GM12878 (cell line): ENCODE measurements at regions not wholly inside any gene's neighbourhood (a gene's known extent, or its start where the extent isn't known, plus 50 kb on each side); places are given as distances from the start of the nearest gene placed in this dataset.

Source experiments
- CHD4 ChIP-seq: fragments of 200-600 bp; sonication (generic); IDR thresholded peaks from 2 replicates; pipeline ENCODE4 v1.6.1; 2016; ENCODE audit warnings: mild to moderate bottlenecking
- CREB1 ChIP-seq: IDR thresholded peaks from 2 replicates; pipeline ENCODE4 v1.6.1; 2012; ENCODE audit warnings: low read depth, mild to moderate bottlenecking, inconsistent platforms
- EP300 ChIP-seq, 2 experiments: fragments of 150-350 bp in 1 of 2; IDR thresholded peaks; 2 replicates each; pipeline ENCODE4 v1.6.1; 2011 to 2012; ENCODE audit warnings: low read depth in 2 of 2, low read length in 2 of 2, borderline replicate concordance in 1 of 2, improper control_type of control experiment in 1 of 2, inconsistent platforms in 1 of 2; ENCODE audit not compliant: control insufficient read depth in 1 of 2
- EZH2 ChIP-seq: IDR thresholded peaks from 2 replicates; pipeline ENCODE4 v1.6.1; 2012; ENCODE audit warnings: low read depth, mild to moderate bottlenecking, control low read depth, inconsistent platforms, low read length, borderline replicate concordance; ENCODE audit not compliant: control insufficient read depth
- MEF2B ChIP-seq: fragments of 450-650 bp; IDR thresholded peaks from 2 replicates; pipeline ENCODE4 v1.6.1; 2018; ENCODE audit warnings: mild to moderate bottlenecking, moderate library complexity; ENCODE audit not compliant: partially characterized antibody, poor library complexity, severe bottlenecking
- MYB ChIP-seq: fragments of 150-350 bp; IDR thresholded peaks from 2 replicates; pipeline ENCODE4 v1.6.1; 2014; ENCODE audit warnings: mild to moderate bottlenecking, low read depth, low read length, borderline replicate concordance
- POLR2A ChIP-seq: IDR thresholded peaks from 2 replicates; pipeline ENCODE4 v1.6.1; 2011; ENCODE audit warnings: low read depth, mild to moderate bottlenecking, low read length
- POLR2AphosphoS5 ChIP-seq: IDR thresholded peaks from 2 replicates; pipeline ENCODE4 v1.6.1; 2011; ENCODE audit warnings: mild to moderate bottlenecking, low read length, inconsistent platforms
- RCOR1 ChIP-seq: conservative IDR thresholded peaks from 2 replicates; pipeline ENCODE4 v1.6.1; 2012; ENCODE audit warnings: low read depth, low read length, improper control_type of control experiment
- TAF1 ChIP-seq: IDR thresholded peaks from 2 replicates; pipeline ENCODE4 v1.6.1; 2011; ENCODE audit warnings: mild to moderate bottlenecking, low read depth, low read length, borderline replicate concordance
- ZNF24 ChIP-seq: fragments of 450-650 bp; IDR thresholded peaks from 2 replicates; pipeline ENCODE4 v1.6.1; 2017; ENCODE audit warnings: antibody characterized with exemption, mild to moderate bottlenecking
- ZNF274 ChIP-seq: IDR thresholded peaks from one replicate; pipeline ENCODE4 v1.8.0; 2011; ENCODE audit not compliant: insufficient read length, insufficient read depth
- TF ChIP-seq, protein P1 (sequence below), 3 experiments: IDR thresholded peaks in 2 of 3; conservative IDR thresholded peaks in 1 of 3; 2 replicates each; pipeline ENCODE4 v1.5.1; 2011; ENCODE audit warnings: low read depth in 3 of 3, low read length in 3 of 3, mild to moderate bottlenecking in 3 of 3, control low read depth in 2 of 3, moderate library complexity in 2 of 3, inconsistent platforms in 1 of 3, mixed read lengths in 1 of 3; ENCODE audit not compliant: control insufficient read depth in 2 of 3, insufficient read depth in 1 of 3; ENCODE audit errors: extremely low read depth in 1 of 3
- TF ChIP-seq, protein P2 (sequence below): fragments of 450-650 bp; IDR thresholded peaks from 2 replicates; pipeline ENCODE4 v1.6.1; 2017; ENCODE audit warnings: mild to moderate bottlenecking

DNA sequence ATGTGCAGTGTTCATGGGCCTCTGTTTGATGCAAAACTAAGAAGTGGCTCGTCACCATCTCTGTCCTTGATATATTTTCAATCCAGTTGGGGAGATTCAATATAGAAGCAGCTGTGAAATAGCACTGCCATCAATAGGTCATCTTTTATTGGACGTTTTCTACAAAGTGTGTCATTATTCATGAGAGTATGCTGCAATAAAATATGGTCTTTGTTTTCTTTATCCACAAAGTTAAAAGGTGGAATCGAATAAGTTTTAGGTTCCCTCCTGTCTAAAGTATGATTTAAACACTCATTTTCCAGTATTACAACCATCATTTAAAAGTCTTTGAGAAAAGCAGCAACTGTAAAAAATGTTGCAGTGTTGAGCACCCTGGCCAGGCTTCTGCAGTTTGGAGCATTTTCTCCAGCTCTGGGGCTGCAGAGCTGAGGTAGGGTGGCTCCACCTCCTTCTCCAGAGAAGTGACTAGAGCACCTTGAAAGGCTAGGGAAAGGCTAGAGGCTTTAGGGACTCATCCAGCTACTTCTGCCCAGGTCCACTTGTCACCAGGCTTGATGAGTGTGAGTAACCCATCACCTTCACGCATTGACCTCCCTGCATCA is 56.5 kb upstream of the DNAH14 start:
- TF ChIP-seq TAF1 (no peak), EP300 (IDR thresholded peaks at IDR 0.05; ENCODE audit: borderline replicate concordance in 1 of 2, control insufficient read depth in 1 of 2, low read depth in 2 of 2, low read length in 2 of 2) (no peak), CHD4 (no peak), ZNF24 (no peak), POLR2A (no peak), POLR2AphosphoS5 (no peak), MEF2B (no peak), ZNF274 (no peak), RCOR1 (no peak), CREB1 (no peak), MYB (no peak), EZH2 (no peak)
- TF ChIP-seq, protein P1, sequence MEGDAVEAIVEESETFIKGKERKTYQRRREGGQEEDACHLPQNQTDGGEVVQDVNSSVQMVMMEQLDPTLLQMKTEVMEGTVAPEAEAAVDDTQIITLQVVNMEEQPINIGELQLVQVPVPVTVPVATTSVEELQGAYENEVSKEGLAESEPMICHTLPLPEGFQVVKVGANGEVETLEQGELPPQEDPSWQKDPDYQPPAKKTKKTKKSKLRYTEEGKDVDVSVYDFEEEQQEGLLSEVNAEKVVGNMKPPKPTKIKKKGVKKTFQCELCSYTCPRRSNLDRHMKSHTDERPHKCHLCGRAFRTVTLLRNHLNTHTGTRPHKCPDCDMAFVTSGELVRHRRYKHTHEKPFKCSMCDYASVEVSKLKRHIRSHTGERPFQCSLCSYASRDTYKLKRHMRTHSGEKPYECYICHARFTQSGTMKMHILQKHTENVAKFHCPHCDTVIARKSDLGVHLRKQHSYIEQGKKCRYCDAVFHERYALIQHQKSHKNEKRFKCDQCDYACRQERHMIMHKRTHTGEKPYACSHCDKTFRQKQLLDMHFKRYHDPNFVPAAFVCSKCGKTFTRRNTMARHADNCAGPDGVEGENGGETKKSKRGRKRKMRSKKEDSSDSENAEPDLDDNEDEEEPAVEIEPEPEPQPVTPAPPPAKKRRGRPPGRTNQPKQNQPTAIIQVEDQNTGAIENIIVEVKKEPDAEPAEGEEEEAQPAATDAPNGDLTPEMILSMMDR (IDR thresholded peaks at IDR 0.05 in 2 of 3, conservative IDR thresholded peaks at IDR 0.05 in 1 of 3; ENCODE audit: control insufficient read depth in 2 of 3, extremely low read depth in 1 of 3, insufficient read depth in 1 of 3, low read depth in 3 of 3, low read length in 3 of 3), result no peak
- TF ChIP-seq, protein P2, sequence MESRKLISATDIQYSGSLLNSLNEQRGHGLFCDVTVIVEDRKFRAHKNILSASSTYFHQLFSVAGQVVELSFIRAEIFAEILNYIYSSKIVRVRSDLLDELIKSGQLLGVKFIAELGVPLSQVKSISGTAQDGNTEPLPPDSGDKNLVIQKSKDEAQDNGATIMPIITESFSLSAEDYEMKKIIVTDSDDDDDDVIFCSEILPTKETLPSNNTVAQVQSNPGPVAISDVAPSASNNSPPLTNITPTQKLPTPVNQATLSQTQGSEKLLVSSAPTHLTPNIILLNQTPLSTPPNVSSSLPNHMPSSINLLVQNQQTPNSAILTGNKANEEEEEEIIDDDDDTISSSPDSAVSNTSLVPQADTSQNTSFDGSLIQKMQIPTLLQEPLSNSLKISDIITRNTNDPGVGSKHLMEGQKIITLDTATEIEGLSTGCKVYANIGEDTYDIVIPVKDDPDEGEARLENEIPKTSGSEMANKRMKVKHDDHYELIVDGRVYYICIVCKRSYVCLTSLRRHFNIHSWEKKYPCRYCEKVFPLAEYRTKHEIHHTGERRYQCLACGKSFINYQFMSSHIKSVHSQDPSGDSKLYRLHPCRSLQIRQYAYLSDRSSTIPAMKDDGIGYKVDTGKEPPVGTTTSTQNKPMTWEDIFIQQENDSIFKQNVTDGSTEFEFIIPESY, result no peak
